ENCODE measurements at regions not wholly inside any gene's neighbourhood (a gene's known extent, or its start where the extent isn't known, plus 50 kb on each side); places are given as distances from the start of the nearest gene placed in this dataset.

GRCh38 chr7:18387191-18387735 is 108.3 kb upstream of the HDAC9 start:
- WGBS, 2 experiments (ENCODE audit: extremely low coverage in 2 of 2, insufficient read length in 1 of 2), result no CpG with 5 or more reads among the region's 2 CpGs
- no peak overlapping the region for H3K14ac ChIP-seq (replicated peaks; ENCODE audit: low read depth, low read length)
- intact Hi-C loops (cut with micrococcal nuclease), result no loop called here
- H3K23ac ChIP-seq (ENCODE audit: low read depth, low read length), result no peak overlapping the region
- no peak overlapping the region for H3K56ac ChIP-seq (ENCODE audit: extremely low read depth, insufficient read depth, low read length)
- no peak for TF ChIP-seq MXI1 (IDR thresholded peaks at IDR 0.05; ENCODE audit: borderline replicate concordance, low read depth, low read length)
- no peak for TF ChIP-seq MAFK (IDR thresholded peaks at IDR 0.05; ENCODE audit: low read depth, low read length)
- no peak for TF ChIP-seq SMC3 (IDR thresholded peaks at IDR 0.05; ENCODE audit: low read depth, low read length)
- no peak for TF ChIP-seq RCOR1 (IDR thresholded peaks at IDR 0.05; ENCODE audit: insufficient replicate concordance, low read length)
- TF ChIP-seq MAZ (IDR thresholded peaks at IDR 0.05; ENCODE audit: borderline replicate concordance, low read depth, low read length), result no peak
- no peak for TF ChIP-seq FOS (IDR thresholded peaks at IDR 0.05; ENCODE audit: low read depth, low read length)
- no peak for TF ChIP-seq RFX5 (IDR thresholded peaks at IDR 0.05; ENCODE audit: low read depth, low read length)
- TF ChIP-seq NFE2L2 (IDR thresholded peaks at IDR 0.05; ENCODE audit: low read depth, low read length), result no peak
- no peak for TF ChIP-seq POLR2A (IDR thresholded peaks at IDR 0.05; ENCODE audit: low read depth, low read length)
- TF ChIP-seq RAD21 (IDR thresholded peaks at IDR 0.05; ENCODE audit: low read length), result no peak
- no peak for TF ChIP-seq CHD1 (IDR thresholded peaks at IDR 0.05; ENCODE audit: low read depth, low read length)
- TF ChIP-seq, protein P1, sequence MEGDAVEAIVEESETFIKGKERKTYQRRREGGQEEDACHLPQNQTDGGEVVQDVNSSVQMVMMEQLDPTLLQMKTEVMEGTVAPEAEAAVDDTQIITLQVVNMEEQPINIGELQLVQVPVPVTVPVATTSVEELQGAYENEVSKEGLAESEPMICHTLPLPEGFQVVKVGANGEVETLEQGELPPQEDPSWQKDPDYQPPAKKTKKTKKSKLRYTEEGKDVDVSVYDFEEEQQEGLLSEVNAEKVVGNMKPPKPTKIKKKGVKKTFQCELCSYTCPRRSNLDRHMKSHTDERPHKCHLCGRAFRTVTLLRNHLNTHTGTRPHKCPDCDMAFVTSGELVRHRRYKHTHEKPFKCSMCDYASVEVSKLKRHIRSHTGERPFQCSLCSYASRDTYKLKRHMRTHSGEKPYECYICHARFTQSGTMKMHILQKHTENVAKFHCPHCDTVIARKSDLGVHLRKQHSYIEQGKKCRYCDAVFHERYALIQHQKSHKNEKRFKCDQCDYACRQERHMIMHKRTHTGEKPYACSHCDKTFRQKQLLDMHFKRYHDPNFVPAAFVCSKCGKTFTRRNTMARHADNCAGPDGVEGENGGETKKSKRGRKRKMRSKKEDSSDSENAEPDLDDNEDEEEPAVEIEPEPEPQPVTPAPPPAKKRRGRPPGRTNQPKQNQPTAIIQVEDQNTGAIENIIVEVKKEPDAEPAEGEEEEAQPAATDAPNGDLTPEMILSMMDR (conservative IDR thresholded peaks at IDR 0.05; ENCODE audit: low read depth, low read length), result no peak
- no peak overlapping the region for H4K5ac ChIP-seq (ENCODE audit: low read depth, low read length)
- ATAC-seq (ENCODE audit: low read depth) (no peak), DNase-seq (no peak)
- no peak overlapping the region for H3K18ac ChIP-seq (ENCODE audit: low read depth, low read length)
- no peak overlapping the region for H2BK5ac ChIP-seq (ENCODE audit: low read depth, low read length, poor library complexity, severe bottlenecking)
- H3K27me3 ChIP-seq (ENCODE audit: control insufficient read depth, insufficient read depth, low read length), result no peaks in the 10 kb centered on the region
- H2BK120ac ChIP-seq (ENCODE audit: low read depth, low read length), result no peak overlapping the region
- H3K4me1 ChIP-seq (ENCODE audit: control insufficient read depth, insufficient read depth, low read length), result peaks cover 10% of the 10 kb centered on the region
- no TSS peak for BruUV-seq (replicated peaks)
- H3K9me1 ChIP-seq (ENCODE audit: insufficient read depth, low read length), result peaks cover 4% of the 10 kb centered on the region
- no peak overlapping the region for H2AK5ac ChIP-seq (ENCODE audit: low read depth, low read length)
- POLR2A ChIA-PET (ENCODE audit: unreplicated experiment), result no interaction called here
- H2BK20ac ChIP-seq (ENCODE audit: low read depth, low read length), result no peak overlapping the region
- no peaks in the 10 kb centered on the region for H3K9me3 ChIP-seq (ENCODE audit: control insufficient read depth, insufficient read depth, low read length)
- H3K4me2 ChIP-seq (ENCODE audit: low read depth, low read length), result no peak overlapping the region
- no peak overlapping the region for H3K27ac ChIP-seq (ENCODE audit: insufficient read depth, low read length)
- H4K8ac ChIP-seq (ENCODE audit: low read depth in 2 of 2, low read length in 2 of 2), result no peak overlapping the region
- H2AK9ac ChIP-seq (replicated peaks; ENCODE audit: low read depth, low read length, poor library complexity), result no peak overlapping the region
- peaks cover 0 to 3% of the 10 kb centered on the region in 2 experiments; a peak in 1 of 4 replicates for H3K79me1 ChIP-seq (ENCODE audit: low read depth in 1 of 2, low read length in 2 of 2)
- H2AFZ ChIP-seq (replicated peaks; ENCODE audit: low read length, poor library complexity), result no peak overlapping the region
- H3K4ac ChIP-seq (ENCODE audit: low read depth, low read length), result no peak overlapping the region
- dilution Hi-C loops (cut with HindIII; ENCODE audit: low sequenced_read_pairs, unreplicated experiment), result no loop called here
- H3K9ac ChIP-seq (ENCODE audit: low read depth, low read length), result no peak overlapping the region
- CTCF ChIA-PET, result interaction anchor here (1.1 to 1.7 kb wide), 2 partner anchors 13 to 19 kb away, joined by 5 to 6 read pairs; no protein-coding TSS in a partner anchor
- H4K91ac ChIP-seq (ENCODE audit: insufficient read depth, low read depth, low read length), result no peak overlapping the region
- in situ Hi-C loops (cut with MboI; ENCODE audit: low sequenced_read_pairs), result no loop called here
- H3K4me3 ChIP-seq (ENCODE audit: insufficient read depth, low read depth, low read length), result no peak overlapping the region
- H2BK15ac ChIP-seq (ENCODE audit: low read depth, low read length), result no peak overlapping the region
- no peaks in the 10 kb centered on the region for H4K20me1 ChIP-seq (ENCODE audit: insufficient read depth, low read length)
- no peaks in the 10 kb centered on the region for H3K36me3 ChIP-seq (ENCODE audit: control insufficient read depth, insufficient read depth, low read length)

All from IMR-90 (cell line).